ENCODE measurements at regions not wholly inside any gene's neighbourhood (a gene's known extent, or its start where the extent isn't known, plus 50 kb on each side); places are given as distances from the start of the nearest gene placed in this dataset.

DNA sequence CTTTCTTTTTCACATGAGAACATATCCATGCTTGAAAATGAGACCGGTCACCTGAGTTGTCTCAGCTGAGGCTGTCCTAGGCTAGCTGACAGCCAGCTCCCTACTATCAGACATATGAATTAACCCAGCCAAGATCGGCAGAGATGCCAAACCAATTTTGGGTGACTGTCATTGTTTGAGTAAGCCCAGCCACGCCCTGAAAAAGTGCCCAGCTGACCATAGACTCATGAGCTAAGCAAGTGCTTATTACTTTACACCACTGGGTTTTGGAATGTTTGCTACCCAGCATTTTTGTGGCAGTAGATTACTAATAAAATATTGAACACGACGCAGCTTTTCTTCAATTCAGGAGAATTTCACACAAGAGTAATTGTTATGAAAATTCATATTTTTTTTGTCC lies 265.2 kb upstream of the LYZL1 start:
- Histone ChIP-seq H3K27me3 (replicated peaks; ENCODE audit: insufficient read depth, low read length) (no peaks in the 10 kb centered on the region), H3K4me2 (ENCODE audit: low read depth, low read length) (no peak overlapping the region), H4K20me1 (ENCODE audit: insufficient read depth, low read length) (no peaks in the 10 kb centered on the region), H2AFZ (ENCODE audit: low read length) (no peak overlapping the region), H3K4me1 (ENCODE audit: low read length) (no peaks in the 10 kb centered on the region), H3K9me3 (replicated peaks; ENCODE audit: insufficient read depth, low read length) (no peaks in the 10 kb centered on the region), H3K27ac (ENCODE audit: low read length) (no peak overlapping the region), H3K9ac (ENCODE audit: low read length) (no peak overlapping the region), H3K36me3 (replicated peaks; ENCODE audit: insufficient read depth, low read length) (no peaks in the 10 kb centered on the region), H3K9me2 (replicated peaks; ENCODE audit: insufficient read depth, low read length) (no peaks in the 10 kb centered on the region), H3K79me2 (ENCODE audit: low read length) (no peaks in the 10 kb centered on the region), H3K4me3 (ENCODE audit: low read length) (no peak overlapping the region), H3F3A (ENCODE audit: insufficient read depth, low read length) (no peaks in the 10 kb centered on the region)
- TF ChIP-seq EZH2 (optimal IDR thresholded peaks at IDR 0.05; ENCODE audit: low read depth, low read length) (no peak), EZH2phosphoT487 (IDR thresholded peaks at IDR 0.05; ENCODE audit: low read length) (no peak)
- TF ChIP-seq, protein P1, sequence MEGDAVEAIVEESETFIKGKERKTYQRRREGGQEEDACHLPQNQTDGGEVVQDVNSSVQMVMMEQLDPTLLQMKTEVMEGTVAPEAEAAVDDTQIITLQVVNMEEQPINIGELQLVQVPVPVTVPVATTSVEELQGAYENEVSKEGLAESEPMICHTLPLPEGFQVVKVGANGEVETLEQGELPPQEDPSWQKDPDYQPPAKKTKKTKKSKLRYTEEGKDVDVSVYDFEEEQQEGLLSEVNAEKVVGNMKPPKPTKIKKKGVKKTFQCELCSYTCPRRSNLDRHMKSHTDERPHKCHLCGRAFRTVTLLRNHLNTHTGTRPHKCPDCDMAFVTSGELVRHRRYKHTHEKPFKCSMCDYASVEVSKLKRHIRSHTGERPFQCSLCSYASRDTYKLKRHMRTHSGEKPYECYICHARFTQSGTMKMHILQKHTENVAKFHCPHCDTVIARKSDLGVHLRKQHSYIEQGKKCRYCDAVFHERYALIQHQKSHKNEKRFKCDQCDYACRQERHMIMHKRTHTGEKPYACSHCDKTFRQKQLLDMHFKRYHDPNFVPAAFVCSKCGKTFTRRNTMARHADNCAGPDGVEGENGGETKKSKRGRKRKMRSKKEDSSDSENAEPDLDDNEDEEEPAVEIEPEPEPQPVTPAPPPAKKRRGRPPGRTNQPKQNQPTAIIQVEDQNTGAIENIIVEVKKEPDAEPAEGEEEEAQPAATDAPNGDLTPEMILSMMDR (IDR thresholded peaks at IDR 0.05; ENCODE audit: low read length): no peak
- no peak for DNase-seq

DNA sequence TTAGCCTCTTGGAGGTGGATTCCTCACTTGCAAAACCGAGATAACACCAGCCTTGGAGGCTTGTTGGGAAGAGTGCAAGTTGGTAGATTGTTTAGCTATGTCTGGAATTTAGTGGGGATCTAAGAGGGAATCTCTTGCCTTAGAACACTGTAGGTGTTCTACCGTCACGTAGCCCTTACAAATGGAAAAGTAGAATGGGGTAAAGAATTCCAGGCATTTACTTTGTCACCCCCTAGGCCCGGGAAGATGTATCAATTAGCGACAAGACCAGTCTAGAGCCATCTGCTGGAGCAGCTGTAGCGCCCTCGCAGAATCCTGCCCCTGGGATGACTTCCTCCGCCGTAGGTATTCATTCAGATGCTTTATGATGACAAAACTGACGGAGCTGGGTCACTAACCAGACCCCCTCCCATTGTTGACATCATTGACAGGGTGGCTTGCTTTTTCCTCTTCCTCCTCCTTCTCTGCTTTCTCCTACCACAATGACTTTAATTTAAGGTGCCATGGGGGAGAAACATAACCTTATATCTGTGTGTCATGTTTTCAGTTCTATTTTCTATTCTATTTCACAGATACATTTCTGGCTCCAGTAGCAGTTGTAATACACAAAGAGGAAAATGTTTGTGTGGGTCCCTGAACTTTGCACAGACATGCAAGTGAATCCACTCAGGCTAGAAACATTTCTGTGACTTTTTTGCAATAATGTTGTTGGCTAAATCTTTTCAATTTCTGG lies 262.6 kb upstream of the LYZL1 start:
- no peak for DNase-seq
- Histone ChIP-seq H3K36me3 (replicated peaks; ENCODE audit: insufficient read depth, low read length) (no peaks in the 10 kb centered on the region), H4K20me1 (ENCODE audit: insufficient read depth, low read length) (no peaks in the 10 kb centered on the region), H3K79me2 (ENCODE audit: low read length) (no peaks in the 10 kb centered on the region), H3F3A (ENCODE audit: insufficient read depth, low read length) (no peaks in the 10 kb centered on the region), H3K27me3 (replicated peaks; ENCODE audit: insufficient read depth, low read length) (no peaks in the 10 kb centered on the region), H3K4me2 (ENCODE audit: low read depth, low read length) (no peak overlapping the region), H3K9ac (ENCODE audit: low read length) (no peak overlapping the region), H3K9me2 (replicated peaks; ENCODE audit: insufficient read depth, low read length) (no peaks in the 10 kb centered on the region), H3K9me3 (replicated peaks; ENCODE audit: insufficient read depth, low read length) (no peaks in the 10 kb centered on the region), H3K4me1 (ENCODE audit: low read length) (no peaks in the 10 kb centered on the region), H2AFZ (ENCODE audit: low read length) (no peak overlapping the region), H3K27ac (ENCODE audit: low read length) (no peak overlapping the region), H3K4me3 (ENCODE audit: low read length) (no peak overlapping the region)
- TF ChIP-seq EZH2phosphoT487 (IDR thresholded peaks at IDR 0.05; ENCODE audit: low read length) (no peak), EZH2 (optimal IDR thresholded peaks at IDR 0.05; ENCODE audit: low read depth, low read length) (no peak)
- TF ChIP-seq, protein P1 (IDR thresholded peaks at IDR 0.05; ENCODE audit: low read length): no peak

DNA sequence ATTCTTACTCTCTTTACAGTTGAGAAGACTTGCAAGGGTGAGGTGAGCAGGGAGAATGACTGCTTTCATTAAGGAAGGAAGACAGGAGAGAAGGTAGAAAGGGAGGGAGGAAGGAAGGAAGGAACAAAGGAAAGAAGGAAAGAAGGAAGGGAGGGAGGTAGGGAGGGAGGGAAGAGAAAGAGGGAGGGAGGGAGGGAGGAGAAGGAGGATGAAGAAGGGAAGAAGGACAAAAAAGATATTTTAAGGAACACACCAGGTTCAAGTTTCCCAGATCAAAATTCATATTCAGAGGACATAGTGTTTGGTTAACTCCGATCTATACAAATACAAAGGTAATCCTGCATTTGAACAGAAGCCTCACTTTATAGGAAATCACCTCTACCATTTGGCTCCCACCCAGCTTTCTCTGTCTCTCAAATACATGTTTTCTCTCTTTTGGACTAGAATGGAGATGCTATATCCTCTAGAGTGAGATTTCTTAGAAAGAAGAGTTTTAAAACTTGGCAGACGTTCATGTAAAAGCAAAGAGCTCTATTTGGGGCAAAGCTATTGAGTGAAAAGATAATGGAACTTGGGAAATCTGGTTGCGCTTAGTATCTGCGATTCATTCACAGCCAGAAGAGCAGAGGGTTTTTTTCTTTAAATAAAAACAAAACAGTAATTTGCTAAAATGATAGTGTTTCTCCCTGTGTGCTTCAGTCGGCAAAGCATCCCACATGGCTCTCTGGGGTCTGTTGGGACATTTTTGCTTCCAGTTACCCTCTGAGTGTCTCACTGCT lies 261.9 kb upstream of the LYZL1 start:
- Histone ChIP-seq H3K9ac (ENCODE audit: low read length) (no peak overlapping the region), H3K4me3 (ENCODE audit: low read length) (no peak overlapping the region), H2AFZ (ENCODE audit: low read length) (no peak overlapping the region), H3K4me1 (ENCODE audit: low read length) (no peaks in the 10 kb centered on the region), H3K4me2 (ENCODE audit: low read depth, low read length) (no peak overlapping the region), H3K27ac (ENCODE audit: low read length) (no peak overlapping the region), H3K9me3 (replicated peaks; ENCODE audit: insufficient read depth, low read length) (no peaks in the 10 kb centered on the region), H3K27me3 (replicated peaks; ENCODE audit: insufficient read depth, low read length) (no peaks in the 10 kb centered on the region), H3K79me2 (ENCODE audit: low read length) (no peaks in the 10 kb centered on the region), H3F3A (ENCODE audit: insufficient read depth, low read length) (no peaks in the 10 kb centered on the region), H3K36me3 (replicated peaks; ENCODE audit: insufficient read depth, low read length) (no peaks in the 10 kb centered on the region), H4K20me1 (ENCODE audit: insufficient read depth, low read length) (no peaks in the 10 kb centered on the region), H3K9me2 (replicated peaks; ENCODE audit: insufficient read depth, low read length) (no peaks in the 10 kb centered on the region)
- TF ChIP-seq, protein P1 (IDR thresholded peaks at IDR 0.05; ENCODE audit: low read length): no peak
- TF ChIP-seq EZH2 (optimal IDR thresholded peaks at IDR 0.05; ENCODE audit: low read depth, low read length) (no peak), EZH2phosphoT487 (IDR thresholded peaks at IDR 0.05; ENCODE audit: low read length) (no peak)
- DNase-seq: no peak
